NCI-H146 treated with DMSO at 0.1 percent for 48 hours (cell line): ENCODE measurements at regions not wholly inside any gene's neighbourhood (a gene's known extent, or its start where the extent isn't known, plus 50 kb on each side); places are given as distances from the start of the nearest gene placed in this dataset.

ENCODE experiments used
- DNase-seq: peaks from one replicate; lab custom pipeline; 2025; ENCODE audit not compliant: unreplicated experiment; lab: John Stamatoyannopoulos, UW

- no peak for DNase-seq
These were observed 54.4 kb upstream of the PIK3R1 start for GRCh38 chr5:68161156-68161555.

DNA sequence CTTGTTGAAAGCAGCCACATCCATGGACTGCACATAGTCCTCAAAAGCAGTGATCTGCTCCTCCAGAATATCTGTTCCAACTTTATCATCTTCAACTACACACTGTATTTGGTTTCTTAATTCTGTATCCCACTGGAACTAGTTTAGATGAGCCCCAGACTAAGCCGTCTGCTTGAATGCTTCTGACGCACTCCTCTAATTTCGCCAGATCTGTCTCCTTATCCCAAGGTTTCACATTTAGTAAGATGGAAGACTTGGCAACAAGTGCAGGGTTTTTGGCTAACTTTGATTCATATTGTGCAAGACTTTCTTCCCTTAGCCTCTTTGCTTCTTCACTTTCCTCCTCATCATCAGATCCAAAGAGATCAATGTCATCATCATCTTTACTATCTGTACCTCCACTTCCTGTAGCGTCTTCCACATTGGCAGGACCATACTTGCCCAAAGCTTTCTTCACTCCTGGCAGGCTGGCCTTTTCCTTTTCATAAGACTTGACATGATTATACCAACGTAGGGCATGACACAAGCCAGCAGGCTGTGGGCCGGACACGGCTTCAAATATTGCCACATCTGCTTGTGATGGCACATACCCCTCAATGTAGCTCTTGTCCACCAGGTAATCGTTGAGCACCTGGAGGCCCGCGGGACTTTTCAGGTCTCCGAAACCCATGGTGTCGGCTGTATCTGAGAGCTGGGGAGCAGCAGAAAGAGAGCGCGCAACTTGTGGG is 56.2 kb upstream of the PIK3R1 start:
- DNase-seq = no peak

DNA sequence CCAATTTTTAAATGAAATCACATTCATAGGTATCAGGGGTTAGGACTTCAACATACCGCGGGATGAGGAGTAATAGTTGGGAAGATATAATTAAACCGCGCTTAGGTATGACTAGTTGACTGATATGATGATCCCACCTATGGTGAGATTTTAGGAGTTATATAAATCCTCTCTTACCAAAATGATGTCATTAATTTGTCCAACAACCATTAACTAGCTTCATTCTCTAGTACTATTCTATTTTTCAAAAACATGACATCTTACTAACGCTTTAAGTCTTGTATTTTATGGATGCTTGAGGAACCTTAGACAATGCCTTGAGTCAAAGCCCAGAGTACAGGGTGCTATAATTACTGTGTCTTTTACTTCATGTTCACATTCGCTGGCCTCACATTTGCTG is 59.6 kb upstream of the PIK3R1 start:
- no peak for DNase-seq

DNA sequence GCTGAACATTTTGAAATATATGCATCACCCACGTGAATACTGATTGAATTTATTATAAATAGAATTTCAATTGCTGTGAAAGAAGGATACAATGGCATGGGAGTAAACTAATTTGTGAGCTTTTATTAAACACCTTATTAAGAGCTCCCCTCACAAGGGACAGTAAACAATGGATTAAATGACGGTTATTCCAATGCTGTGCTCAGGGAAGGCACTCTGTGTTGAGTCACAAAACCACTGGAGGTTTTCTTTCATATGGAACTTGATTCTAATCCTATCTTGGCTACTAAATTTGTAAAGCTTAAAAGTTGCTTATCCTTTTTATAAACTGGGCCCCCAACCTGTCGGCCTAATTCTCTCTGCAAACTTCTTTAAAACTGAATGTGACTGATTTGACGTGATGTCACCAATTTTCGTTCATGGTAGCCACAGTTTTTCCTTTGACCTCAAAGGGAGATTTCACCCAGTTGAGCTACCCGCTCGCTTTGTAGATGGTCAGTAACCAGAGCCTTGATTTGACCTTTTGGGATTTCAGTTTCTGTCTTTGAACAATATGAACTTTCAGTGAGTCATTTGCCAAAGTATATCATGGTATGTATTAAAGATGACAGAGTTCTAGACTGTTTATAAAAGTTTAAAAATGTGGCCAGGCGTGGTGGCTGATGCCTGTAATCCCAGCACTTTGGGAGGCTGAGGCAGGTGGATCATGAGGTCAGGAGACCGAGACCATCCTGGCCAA is 61.3 kb upstream of the PIK3R1 start:
- DNase-seq = no peak

DNA sequence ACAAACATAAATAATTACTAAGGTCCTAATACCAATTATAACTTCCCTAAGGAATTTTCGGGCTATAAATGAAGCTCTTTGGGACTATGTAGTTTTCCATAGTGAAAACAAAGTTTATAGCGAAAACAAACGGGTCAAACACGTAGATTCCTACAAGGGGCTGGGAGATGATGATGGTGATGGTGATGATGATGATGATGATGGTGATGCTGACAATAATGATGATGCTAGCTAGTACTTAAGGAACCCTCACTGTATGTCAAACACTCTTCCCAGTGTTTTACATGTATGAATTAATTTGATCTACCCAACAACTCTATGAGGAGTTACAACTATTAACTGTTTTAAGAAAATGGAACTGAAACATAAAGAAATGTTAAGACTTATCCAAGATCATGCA is 63.7 kb upstream of the PIK3R1 start:
- DNase-seq = no peak

DNA sequence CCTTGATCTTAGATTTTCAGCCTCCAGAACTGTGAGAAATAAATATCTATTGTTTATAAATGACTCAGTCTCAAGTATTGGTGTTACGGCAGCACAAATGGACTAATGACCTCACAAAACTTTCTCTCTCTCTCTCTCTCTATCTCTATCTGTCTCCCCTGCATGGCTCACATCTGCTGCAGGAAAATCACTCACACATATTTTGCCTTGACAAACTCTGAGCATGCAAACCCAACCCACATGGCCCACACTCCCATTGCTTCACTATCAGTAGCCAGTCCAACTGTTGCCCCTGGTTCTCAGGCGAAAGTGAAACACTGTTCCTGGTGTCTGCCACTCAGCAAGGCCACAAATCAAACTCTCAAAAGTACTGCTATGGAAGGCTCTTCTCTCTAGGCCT is 66.4 kb upstream of the PIK3R1 start:
- DNase-seq = no peak

- no peak for DNase-seq
These were observed 67.5 kb upstream of the PIK3R1 start for GRCh38 chr5:68148096-68148495.

DNA sequence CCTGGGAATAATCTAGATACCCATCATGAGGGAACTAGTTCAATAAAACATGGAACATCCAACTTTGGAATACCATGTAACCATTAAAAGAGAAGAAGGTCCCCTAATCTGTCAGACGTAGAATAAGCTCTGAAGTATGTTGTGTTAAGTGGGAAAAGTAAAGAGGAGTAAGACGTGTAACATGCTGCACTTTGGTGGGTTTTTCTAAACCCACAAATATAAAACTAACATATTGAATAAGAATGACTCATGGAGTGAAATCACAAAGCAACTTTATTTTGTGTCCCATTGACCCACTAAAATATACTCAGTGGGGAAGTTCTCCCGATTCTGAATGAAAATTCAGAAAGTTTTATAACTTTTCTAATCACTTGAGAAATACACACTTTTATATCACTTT is 67.9 kb upstream of the PIK3R1 start:
- no peak for DNase-seq

- no peak for DNase-seq
These were observed 74.1 kb upstream of the PIK3R1 start for GRCh38 chr5:68141494-68141893.

GRCh38 chr5:68140763-68141162 is 74.8 kb upstream of the PIK3R1 start:
- DNase-seq = no peak

GRCh38 chr5:68139611-68140441 is 75.7 kb upstream of the PIK3R1 start:
- DNase-seq = peak; percentile 88

DNA sequence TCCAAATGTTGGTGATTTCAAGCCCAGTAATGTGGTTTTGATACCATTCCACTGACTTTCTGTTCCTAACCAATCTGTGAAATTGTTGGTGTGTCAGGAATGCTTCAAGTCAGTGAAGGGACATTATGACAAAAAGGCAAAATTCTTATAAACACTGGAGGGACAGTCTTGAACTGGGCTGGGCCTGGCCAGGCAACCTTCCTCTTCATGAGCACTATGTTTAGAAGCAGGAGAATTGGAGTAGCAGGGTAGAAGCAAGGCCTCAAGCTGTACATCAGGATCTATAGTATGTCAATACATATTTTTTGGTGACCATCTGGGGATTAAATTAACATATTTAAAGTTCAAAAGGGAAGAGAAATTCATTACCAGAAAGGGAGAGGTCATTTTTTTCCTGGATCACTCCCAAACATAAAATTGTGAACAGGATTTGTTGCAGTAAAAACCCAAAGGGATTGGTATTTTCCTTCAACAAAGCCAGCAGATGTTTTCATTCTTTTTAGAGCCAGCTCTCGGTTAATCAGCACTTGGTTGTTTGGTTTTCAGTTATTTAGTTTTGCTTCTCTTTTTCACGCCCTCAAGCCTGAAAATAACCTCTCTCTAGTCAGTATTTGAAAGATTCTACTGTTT is 77.9 kb upstream of the PIK3R1 start:
- no peak for DNase-seq

- no peak for DNase-seq
These were observed 80.8 kb upstream of the PIK3R1 start for GRCh38 chr5:68134669-68135313.

- no peak for DNase-seq
These were observed 81.4 kb upstream of the PIK3R1 start for GRCh38 chr5:68134033-68134668.

- DNase-seq = no peak
These were observed 85.3 kb upstream of the PIK3R1 start for GRCh38 chr5:68130253-68130652.

DNA sequence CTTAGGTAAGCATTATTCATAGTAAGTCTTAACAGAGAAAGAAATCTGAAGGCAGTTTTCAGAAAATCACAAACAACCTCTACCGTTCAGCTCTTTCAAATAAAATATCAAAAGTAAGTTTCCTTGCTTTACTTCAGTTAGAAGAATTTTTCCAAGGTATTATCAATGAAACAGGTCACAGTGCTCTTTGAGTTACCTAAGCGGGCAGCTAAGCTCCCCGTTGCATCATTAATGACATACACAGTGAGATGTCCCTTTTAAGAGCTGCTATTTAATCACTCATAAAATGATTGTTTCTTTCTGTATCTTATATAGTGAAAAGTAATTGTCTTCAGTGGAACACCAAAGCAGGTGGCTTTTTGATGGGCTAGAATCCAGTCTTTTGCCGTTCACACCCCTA is 86.2 kb upstream of the PIK3R1 start:
- no peak for DNase-seq

DNA sequence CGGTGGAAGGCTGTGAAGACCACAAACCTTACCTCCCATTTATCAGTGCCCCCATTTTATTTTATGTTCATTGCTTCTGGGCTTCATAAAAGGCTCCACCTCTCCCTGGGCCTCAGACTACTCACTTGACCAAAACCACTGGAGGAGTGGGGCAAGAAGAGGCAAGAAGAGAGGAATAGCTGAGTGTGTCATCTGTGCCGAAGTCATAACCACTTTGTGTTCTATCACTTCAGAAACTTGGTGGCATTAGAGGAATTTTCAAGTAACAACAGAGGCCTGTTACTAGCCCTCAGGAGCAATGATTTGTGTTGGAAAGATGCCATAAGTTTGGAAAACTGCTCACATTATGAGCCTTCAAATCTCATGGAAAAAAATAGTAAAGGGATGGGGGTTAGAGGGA is 88.7 kb upstream of the PIK3R1 start:
- DNase-seq = no peak

DNA sequence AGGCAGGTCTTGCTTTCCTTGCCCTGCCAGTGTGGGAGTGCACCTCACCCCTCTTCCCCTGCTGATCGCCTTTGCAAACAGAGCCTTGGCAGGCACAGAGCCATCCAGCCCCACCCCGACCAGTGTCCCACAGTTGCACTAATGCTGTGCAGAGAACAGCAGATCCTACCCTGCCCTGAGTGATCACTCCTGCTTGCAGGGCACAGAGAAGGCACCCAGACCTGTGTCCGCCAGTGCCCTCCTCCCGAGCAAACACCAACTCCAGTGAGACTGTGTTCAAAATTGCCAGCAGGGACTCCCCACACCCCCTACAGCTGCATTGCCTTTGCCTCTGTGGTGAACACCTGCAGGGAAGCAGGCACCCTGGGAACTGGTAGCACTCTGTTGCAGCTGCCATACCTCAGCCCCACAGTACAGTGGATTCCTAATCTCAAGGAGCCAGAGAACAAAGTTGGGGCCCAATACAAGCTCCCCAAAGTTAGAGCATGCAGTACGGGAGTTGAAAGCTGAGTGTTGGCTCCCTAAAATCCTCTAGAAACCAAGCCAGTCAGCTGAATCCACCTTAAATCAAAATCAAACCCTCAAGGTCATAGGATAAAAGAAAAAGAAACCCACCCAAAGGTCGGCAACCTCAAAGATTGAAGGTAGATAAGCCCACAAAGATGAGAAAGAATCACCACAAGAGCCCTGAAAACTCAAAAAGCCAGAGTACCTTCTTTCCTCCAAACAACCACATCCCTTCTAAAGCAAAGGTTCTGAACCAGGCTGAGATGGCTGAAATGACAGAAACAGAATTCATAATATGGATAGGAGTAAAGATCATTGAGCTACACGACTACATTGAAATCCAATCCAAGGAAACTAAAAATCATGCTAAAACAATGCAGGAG is 92.9 kb upstream of the PIK3R1 start:
- peak; percentile 57 for DNase-seq

DNA sequence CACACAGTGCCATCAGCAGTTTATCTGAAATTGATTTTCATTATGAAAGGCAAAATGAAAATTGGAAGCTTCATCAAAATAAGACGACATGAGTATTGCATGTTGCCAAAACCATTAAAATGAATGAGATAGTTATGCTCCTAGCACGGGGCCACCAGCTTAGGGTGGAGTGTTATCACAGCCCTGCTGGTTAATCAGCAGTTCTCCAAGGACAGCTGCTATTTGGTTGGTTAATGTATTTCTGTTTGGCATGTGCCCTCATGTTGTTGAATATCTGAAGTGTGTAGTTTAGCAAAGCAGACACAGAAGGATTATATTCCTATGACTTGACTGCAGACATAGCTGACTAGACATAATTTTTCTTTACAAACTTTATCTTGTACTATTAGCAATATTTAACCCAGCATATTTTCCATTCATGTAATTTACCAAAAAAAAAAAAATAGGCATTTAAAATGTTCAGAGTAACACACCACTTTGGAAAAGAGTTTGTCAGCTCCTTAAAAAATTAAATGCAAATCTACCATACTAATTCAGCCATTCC is 98.6 kb upstream of the PIK3R1 start:
- DNase-seq = no peak
